NCI-H748 (cell line): ENCODE measurements at regions not wholly inside any gene's neighbourhood (a gene's known extent, or its start where the extent isn't known, plus 50 kb on each side); places are given as distances from the start of the nearest gene placed in this dataset.

Source experiments
- DNase-seq: peaks from one replicate; lab custom pipeline; 2025; ENCODE audit not compliant: unreplicated experiment; lab: John Stamatoyannopoulos, UW

GRCh38 chr11:79592406-79592805 lies 151.6 kb upstream of the TENM4 start:
- DNase-seq = no peak

- no peak for DNase-seq
Observed at GRCh38 chr11:79582434-79582833, 141.6 kb upstream of the TENM4 start.

GRCh38 chr11:79579063-79579462 lies 138.2 kb upstream of the TENM4 start:
- no peak for DNase-seq

DNA sequence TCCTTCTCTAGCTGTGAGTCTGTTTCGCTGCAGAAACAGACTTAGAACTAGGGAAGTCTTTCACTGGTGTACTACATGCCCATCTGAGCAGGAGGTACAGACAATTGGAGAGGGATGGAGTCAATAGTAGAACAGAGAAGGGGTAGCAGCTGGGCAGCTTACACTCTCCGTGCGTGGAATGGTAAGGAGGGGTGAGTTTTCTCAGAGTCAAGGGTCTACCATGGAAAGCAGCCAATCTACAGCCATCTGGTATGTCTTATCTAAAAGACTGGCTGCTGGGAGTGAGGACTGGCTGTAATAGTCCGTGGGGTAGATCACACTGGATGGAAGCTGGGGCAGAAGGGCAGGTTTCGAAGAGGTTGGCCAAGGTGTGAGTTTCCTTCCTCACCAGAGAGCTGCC lies 137.3 kb upstream of the TENM4 start:
- no peak for DNase-seq

- no peak for DNase-seq
Observed at GRCh38 chr11:79575701-79576100, 134.9 kb upstream of the TENM4 start.

DNA sequence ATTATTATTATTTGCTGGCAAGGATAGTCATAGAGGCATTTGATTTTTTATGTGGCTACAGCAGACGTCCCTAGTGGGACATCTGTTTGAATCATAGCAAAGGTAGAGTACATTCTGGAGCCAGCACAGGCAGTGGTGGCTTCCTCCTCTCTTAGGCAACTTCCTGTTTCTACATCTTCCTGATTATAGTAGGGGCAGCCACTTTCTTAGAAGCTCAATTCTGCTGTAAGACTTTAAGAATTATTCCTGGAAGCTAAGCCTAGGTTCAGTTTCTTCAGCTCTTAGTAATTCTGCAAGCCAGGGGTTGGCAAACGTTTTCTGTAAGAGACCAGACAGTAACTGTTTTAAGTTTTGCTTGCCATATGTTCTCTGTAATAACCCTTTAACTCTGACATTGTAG lies 129.3 kb upstream of the TENM4 start:
- DNase-seq = no peak

DNA sequence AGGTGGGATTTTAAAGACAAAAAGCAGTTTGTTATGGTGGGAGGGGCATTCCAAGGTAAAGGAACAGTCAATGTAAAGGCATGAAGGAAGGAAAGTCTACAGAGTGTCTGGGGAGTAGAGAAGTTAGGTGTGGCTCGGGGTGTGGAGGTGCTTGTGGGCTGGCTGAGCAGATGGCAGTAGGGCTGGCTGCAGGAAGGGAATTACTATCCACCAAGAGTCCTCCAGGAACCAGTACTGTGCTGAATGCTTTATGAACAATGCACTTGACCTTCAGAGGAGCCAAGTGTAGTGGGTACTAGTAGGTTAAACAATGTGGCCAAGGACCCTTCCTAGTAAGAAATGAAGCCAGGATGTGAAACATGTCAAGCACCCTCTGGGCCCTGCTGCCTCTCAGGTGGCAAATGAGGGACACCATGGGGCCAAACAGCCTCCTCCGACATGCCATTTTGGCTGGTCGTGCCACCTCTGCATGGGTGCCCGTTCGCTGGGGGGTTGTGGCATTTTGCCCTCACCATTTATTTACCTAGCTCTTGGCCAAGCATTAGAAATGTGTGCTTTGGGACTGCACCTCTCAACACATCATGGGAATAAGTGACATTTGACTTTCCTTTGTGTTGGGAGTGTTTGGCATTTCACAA lies 123.6 kb upstream of the TENM4 start:
- DNase-seq = no peak

- DNase-seq = no peak
Observed at GRCh38 chr11:79561496-79561895, 120.7 kb upstream of the TENM4 start.

- DNase-seq = no peak
Observed at GRCh38 chr11:79550809-79551208, 110.0 kb upstream of the TENM4 start.

DNA sequence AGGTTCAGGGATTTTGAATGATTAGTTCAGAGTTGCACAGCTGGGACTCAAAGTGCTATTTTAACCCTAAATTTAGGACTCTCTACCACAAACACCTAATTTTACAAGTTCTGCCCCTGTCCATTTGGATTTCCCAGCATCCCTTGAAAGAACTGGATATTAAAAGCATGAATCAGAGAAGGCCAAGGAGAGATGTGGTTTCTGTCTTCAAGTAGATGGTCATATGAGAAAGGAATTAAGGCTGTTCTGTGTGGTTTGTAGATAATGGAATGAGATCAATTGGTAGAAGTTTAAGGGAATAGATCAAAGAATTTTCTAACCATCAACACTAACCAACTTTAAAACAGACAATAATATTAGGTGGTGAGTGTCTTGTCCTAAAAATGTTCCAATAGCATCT lies 106.4 kb upstream of the TENM4 start:
- DNase-seq = no peak

DNA sequence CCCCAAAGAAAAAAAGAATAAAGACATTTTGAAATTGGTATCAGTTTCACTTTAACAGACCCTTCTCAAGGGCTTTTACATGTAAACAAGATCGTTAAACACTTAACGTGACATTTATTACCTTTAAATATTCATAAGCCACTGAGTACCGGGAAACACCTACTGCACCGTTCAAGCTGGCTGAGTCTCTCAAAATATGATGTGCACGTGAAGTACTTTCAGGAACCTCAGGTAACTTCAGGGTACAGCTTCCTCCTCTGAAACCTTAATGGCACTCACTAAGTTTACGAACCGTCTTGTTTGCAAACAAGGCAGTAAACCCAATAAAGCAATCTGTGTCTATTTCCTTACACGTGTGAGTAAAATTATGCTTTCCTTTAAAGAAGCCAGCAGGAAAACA lies 105.5 kb upstream of the TENM4 start:
- peak; percentile 4 for DNase-seq

- no peak for DNase-seq
Observed at GRCh38 chr11:79544361-79544760, 103.5 kb upstream of the TENM4 start.

GRCh38 chr11:79543101-79543500 lies 102.3 kb upstream of the TENM4 start:
- DNase-seq = no peak

DNA sequence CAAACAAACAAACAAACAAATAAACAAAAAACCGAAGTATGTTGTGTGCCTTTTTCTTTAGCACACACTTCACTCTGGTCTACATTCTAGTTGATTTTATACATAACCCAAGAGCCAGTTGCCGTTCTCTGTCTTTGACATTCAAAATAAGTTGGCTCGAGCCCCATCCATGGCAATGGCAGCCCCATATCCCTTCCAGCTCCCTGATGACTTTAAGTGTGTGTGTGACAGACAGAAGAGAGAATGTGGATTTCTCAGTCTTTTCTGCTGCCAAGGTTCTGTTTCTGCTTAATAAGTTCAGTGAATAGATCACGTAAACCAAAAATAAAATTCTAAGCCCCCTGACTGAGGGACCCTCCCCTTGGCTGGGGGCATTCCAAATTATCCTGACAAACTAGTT lies 100.6 kb upstream of the TENM4 start:
- no peak for DNase-seq

GRCh38 chr11:79538775-79539174 lies 97.9 kb upstream of the TENM4 start:
- no peak for DNase-seq

DNA sequence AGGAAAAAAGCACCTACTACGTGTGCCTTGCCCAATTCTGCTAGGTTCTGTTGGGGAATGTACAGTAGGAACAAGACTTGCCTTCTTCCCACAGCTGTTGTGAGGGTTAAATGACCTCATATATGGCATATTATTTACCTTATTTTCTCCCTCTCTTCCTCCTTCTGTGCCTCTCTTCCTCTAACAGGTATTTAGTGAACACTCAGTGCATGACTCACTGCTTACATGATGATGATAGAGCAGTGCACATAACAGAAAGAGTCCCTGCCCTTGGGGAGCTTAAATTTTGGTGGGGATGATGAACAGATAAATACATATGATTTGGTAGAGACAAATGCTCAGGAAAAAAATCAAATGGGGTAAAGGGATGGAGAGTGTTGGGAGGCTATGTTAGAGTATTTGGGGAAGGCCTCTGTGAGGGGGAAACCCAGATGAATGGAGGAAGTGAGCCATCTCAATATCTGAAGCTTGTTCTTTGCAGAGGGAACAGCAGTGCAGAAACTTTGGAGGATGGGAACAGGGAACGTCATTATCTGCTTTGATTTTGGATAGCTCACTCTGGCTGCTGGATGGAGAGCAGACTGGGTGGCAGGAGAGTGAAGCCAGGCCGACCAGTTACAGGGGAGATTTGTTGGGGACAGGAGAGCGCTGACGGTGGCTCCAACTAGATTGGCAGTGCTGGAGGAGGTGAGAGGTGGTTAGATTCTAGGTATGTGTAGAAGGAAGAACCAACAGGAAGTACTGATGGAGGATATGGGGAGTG lies 95.5 kb upstream of the TENM4 start:
- no peak for DNase-seq

DNA sequence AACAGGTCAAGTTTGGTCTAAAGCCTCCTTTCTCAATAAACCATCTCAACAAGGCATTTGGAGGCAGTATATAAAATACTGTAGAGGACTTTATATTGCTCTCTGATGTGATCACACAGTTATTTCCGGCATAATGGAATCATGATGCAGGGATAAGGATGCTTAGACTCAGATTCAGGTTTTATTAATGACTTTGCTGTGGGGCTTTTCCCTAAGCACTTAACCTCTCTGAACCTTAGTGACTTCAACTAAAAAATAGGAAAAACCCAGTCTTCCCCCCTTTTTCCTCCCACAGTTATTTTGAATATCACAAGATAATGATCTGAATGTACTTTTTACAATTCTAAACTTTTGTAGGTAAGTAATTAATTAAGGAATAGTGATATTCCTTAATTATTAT lies 94.8 kb upstream of the TENM4 start:
- DNase-seq = no peak

DNA sequence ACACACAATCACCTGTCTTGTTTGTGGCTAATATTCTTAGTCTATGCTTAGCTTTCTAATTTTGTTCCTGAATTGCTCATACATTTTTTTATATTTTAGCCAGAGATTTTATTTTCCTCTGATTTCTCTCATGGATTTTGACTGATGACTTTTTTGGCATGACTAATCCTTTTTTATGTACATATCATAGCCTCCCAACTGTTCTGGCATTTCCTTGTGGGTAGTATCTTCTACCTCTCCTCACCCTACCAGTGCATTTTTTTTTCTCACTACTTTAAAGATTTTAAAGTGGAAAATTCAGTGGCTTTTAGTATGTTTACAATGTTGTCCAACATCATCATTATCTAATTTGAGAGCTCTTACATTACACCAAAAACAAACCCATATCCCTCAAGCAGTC lies 84.4 kb upstream of the TENM4 start:
- DNase-seq = no peak

- DNase-seq = no peak
Observed at GRCh38 chr11:79522626-79523025, 81.8 kb upstream of the TENM4 start.

DNA sequence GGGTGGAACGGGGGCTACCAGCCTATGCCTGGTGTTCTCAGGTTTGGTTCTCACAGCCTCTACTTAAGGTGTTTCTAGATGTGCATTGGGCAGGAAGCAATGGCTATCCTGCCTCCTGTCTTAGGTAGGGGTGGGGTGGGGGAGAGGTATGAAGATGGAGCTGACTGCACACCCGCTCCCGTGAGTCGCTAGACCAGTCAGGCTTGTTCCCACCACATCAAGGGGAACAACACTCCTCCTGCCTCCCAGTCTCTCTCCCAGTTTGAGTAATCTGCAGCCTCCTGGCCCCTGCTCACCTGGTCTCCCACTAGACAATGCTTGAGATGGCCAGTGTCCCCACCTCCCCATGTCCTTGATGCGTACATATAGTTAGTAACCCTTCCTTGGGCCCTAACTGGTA lies 79.3 kb upstream of the TENM4 start:
- DNase-seq = no peak

GRCh38 chr11:79515781-79516180 lies 75.0 kb upstream of the TENM4 start:
- DNase-seq = no peak

DNA sequence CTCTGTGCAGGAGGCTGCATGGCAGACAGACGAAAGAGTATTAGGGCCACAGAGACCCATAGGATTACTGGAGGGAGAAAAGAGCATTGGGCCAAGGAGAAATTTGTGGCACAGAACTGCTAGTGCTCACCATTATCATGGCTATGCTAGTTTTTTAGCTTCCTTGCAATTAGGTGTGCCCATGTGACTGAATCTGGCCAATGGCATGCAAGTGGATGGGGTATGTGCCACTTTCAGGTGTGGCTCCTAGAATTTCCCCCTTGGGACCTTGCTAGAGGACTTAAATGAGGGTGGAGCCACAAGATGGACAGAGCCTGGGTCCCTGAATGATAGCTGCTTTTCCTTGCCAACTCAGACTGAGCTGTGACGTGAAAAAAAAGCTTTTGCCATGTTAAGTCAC lies 73.9 kb upstream of the TENM4 start:
- no peak for DNase-seq

- no peak for DNase-seq
Observed at GRCh38 chr11:79514290-79514689, 73.5 kb upstream of the TENM4 start.
